ENCODE measurements at regions not wholly inside any gene's neighbourhood (a gene's known extent, or its start where the extent isn't known, plus 50 kb on each side); places are given as distances from the start of the nearest gene placed in this dataset.

DNA sequence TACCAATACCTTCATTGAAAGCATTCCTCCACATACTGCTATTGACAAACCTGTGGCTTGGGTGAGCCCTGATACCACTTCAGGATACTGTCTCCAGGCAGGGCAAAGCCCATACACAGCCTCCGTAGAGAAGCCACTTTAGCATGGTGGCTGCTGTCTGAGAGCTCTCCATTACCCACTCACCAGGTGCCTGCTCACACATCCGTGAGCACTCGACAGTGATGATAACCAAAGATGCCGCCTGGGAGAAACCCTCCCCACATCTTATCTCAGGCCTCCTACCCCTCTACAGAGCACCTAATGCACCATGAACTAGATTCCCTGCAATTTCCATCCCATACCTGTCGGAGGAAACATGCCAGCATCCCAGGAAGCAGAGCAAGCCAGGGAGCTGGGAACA lies 57.6 kb upstream of the KLHL29 start:
- H3K27ac ChIP-seq (ENCODE audit: low read depth, low read length), result no peak overlapping the region
- no peak overlapping the region for H3K4me3 ChIP-seq (ENCODE audit: low read depth, low read length)
- no peaks in the 10 kb centered on the region for H3K36me3 ChIP-seq (ENCODE audit: control insufficient read depth, insufficient read depth, low read length)
- H3K4me1 ChIP-seq (ENCODE audit: control insufficient read depth, insufficient read depth, low read length), result no peaks in the 10 kb centered on the region
- H3K9ac ChIP-seq (ENCODE audit: low read length), result no peak overlapping the region
- H3K9me3 ChIP-seq (ENCODE audit: control insufficient read depth, insufficient read depth, low read depth, low read length), result no peaks in the 10 kb centered on the region
- H3K27me3 ChIP-seq (ENCODE audit: control insufficient read depth, insufficient read depth, low read length), result peaks cover 22% of the 10 kb centered on the region; the same call in 1 of the 2 replicates

GRCh38 chr2:23327887-23328286 lies 57.1 kb upstream of the KLHL29 start:
- Histone ChIP-seq H3K36me3 (ENCODE audit: control insufficient read depth, insufficient read depth, low read length) (no peaks in the 10 kb centered on the region), H3K27ac (ENCODE audit: low read depth, low read length) (no peak overlapping the region), H3K4me3 (ENCODE audit: low read depth, low read length) (no peak overlapping the region), H3K4me1 (ENCODE audit: control insufficient read depth, insufficient read depth, low read length) (no peaks in the 10 kb centered on the region), H3K27me3 (ENCODE audit: control insufficient read depth, insufficient read depth, low read length) (peaks cover 22% of the 10 kb centered on the region; the same call in 1 of the 2 replicates), H3K9me3 (ENCODE audit: control insufficient read depth, insufficient read depth, low read depth, low read length) (no peaks in the 10 kb centered on the region), H3K9ac (ENCODE audit: low read length) (no peak overlapping the region)

DNA sequence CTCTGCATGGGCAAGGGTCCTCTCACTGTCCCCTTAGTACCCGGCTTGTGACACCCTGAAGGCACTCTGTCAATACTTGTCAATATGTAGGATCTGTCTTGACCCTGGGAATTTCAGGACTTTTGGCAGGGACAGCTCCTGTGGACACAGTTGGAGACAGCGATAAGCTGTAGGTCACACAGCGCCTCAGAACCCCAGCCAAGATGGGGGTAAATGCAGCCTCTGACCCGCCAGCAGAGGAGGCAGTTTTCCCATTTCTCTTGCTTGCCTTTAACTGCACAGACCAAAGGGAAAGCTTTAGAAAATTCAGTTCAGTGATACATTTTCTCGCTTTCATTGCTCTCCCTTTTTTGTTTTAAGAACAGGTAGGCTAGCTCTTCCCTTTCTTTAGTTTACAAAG lies 54.8 kb upstream of the KLHL29 start:
- H3K4me3 ChIP-seq (ENCODE audit: low read depth, low read length), result no peak overlapping the region
- H3K27me3 ChIP-seq (ENCODE audit: control insufficient read depth, insufficient read depth, low read length), result peaks cover 22% of the 10 kb centered on the region; the same call in 1 of the 2 replicates
- H3K9me3 ChIP-seq (ENCODE audit: control insufficient read depth, insufficient read depth, low read depth, low read length), result no peaks in the 10 kb centered on the region

More for the DNA sequence above, 54.8 kb upstream of the KLHL29 start:
- no peaks in the 10 kb centered on the region for H3K4me1 ChIP-seq (ENCODE audit: control insufficient read depth, insufficient read depth, low read length)
- H3K36me3 ChIP-seq (ENCODE audit: control insufficient read depth, insufficient read depth, low read length), result no peaks in the 10 kb centered on the region
- no peak overlapping the region for H3K27ac ChIP-seq (ENCODE audit: low read depth, low read length)
- no peak overlapping the region for H3K9ac ChIP-seq (ENCODE audit: low read length)

Data from HUES6 (cell line).